GM19455 (cell line): ENCODE measurements at regions not wholly inside any gene's neighbourhood (a gene's known extent, or its start where the extent isn't known, plus 50 kb on each side); places are given as distances from the start of the nearest gene placed in this dataset.

Source experiments
- ATAC-seq: cut with Tn5 transposase; IDR thresholded peaks from one replicate; pipeline ENCODE4 v1.9.1; 2021; ENCODE audit not compliant: unreplicated experiment

DNA sequence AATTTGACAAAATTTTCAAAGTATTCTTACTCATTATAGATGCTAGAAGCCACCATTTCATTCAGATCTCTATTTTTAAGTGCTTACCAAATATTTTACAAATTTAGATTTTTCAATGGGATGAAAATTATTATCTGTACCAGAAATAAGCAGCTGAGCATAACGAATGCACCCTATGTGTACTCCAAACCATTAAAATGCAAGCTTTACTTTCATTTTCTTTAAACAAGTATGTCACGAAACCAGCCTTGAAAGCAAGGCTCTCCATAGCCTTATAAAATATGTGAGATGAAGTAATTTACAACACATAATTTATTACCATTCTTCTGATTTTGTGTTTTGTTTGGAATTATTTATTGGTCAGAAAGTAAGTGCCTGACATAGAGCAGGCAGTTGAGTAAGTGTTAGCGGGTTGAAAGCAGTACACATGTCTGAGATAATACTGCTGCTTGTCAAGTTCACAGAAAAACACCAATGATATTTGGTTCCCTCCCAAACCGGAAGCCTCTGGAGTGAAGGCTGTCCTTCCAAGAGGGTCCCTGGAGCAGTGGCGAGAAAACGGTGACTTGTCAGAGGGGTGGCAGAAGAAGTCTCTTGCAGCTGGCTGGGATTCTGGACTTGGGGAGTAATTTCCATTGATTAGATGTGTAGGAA, 322.7 kb upstream of the PFKP start:
- no peak for ATAC-seq

GRCh38 chr10:2734603-2735002, 332.7 kb upstream of the PFKP start:
- ATAC-seq = no peak

DNA sequence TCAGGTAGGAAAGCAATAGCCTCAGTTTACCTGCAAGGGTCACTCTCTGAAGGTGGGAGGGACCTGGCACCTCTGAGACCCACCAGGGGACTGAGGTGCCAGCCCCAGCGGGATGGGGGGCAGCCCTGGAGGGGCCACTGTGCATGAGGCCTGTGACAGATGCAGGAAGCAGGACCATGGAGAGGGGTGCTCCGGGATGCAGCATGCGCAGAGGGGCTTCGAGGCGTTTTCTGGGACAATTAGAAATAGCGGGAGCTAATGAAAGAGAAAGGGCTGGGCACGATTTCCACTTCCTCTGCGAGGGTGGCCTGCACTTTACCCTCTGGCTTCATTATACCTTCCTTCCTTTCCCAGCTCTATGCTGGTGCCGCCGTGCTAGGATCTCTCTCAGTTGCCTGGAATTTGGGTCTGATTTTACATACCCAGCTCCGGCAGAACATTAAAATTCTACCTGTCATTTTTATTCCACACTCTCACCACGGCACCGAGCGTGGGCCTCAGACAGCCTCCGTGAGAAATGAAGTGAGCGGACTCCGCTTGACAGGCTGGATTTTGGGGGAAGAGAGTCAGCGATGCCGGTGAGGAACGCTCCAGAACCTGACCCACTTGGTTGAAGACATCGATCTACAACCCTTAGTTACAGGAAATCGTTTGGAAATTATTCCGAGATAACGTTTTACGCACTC, 333.9 kb upstream of the PFKP start:
- no peak for ATAC-seq

DNA sequence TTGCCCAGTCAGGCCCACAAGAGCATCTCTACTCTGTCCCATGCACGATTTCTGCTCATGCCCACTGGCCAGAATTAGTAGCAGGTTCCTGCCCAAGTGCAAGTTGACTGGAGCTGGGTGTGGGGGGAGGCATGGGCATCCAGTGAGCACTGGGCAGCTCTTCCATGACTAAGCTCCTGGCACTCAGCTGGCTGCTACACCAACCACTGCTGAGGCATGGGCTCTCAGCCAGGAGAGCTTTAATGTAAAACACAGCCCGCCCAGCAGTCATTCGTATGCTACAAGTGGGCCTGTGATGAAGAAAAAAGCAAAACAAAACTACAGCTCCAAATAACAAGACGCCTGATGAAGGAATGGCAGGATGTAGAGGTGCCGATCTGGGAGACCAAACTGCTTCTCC, 335.4 kb upstream of the PFKP start:
- ATAC-seq = no peak

GRCh38 chr10:2729197-2729596, 338.2 kb upstream of the PFKP start:
- no peak for ATAC-seq

DNA sequence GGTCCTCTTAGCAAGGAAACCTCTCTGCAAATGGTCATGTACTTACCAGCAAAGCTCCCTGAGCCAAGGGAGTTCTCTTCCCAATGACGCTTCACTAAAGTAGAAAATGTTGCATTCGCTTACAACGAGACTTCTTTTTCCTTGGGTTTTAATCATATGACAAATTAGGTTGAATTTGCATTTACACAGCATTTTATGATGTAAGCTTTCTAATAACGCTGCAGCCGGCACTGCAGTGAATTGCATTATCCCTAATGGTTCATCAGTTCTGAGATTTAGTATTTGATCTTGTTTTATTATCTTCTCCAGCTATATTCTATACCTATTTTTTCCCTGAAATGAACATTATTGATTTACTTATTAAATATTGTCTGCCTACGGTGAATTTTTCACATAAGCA, 339.3 kb upstream of the PFKP start:
- ATAC-seq = no peak

DNA sequence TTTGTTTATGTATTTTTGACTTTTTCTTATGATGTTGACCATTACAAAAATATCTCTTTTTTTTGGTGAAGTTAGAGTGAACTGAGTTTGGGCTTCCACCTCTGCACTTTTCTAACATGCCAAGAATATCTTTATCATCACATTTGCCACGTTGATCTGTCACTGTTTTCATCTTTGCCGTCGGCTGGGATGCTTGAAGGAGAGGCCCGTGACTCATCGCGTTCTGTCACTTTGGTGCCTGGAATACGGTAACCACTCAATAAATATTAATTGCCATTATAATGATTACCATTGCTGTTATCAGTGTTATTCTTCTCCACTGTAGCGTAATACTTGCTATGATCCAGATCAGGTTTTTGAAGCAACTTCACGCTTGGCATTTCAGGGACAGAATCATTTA, 350.8 kb upstream of the PFKP start:
- ATAC-seq = no peak

GRCh38 chr10:2714597-2714996, 352.8 kb upstream of the PFKP start:
- no peak for ATAC-seq

GRCh38 chr10:2703953-2704352, 363.4 kb upstream of the PFKP start:
- no peak for ATAC-seq

DNA sequence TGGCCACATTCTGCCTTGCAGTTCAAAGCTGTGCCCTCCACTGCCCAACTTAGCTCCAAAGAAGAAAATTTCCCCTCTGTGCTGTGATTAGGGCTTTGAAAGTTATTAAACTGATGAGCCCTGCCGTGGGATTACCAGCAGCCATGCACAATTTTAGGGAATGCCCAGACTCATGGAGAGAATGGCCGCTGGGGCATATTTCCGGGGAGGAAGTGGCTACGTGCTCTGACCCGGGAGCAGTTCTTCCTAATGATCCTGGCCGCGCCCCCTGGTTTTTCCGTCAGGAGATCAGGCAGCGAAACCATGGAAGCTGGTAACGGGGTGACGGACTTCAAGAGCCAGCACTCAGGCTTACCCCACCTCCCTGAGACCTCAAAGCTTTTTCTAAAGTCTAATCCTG, 365.5 kb upstream of the PFKP start:
- ATAC-seq = no peak

DNA sequence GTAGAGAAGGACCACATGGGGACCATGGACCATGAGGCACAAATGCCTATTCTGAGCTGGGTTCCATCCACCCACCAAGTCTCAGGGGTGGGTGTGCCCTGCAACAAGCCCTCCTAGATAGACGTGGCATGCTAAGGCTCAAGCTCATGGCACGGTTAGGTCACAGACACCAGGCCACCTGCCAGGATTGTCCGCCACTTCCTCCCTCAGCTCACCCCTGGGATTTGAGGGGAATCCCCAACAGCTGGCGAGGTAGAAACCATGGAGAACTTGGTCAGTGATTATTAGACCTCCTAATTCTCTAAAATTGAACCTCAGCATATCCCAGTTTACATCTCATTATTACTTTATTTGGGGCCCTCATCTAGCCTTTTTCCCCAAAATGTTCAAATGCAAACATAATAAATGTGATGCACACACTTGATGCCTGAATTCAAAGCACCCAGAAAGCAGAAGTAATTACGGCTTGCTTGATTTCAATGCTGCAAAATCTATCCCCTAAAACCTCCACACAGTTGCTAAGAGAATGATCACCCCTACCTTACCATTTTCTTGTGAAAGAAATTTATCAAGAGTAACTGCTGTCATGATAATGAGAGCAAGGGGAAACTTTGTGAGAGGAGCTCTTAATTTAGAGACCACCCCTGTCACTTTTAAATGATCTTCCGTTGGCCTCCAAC, 366.6 kb upstream of the PFKP start:
- ATAC-seq = no peak

- ATAC-seq = no peak
Observed at GRCh38 chr10:2688958-2689357, 378.4 kb upstream of the PFKP start.

DNA sequence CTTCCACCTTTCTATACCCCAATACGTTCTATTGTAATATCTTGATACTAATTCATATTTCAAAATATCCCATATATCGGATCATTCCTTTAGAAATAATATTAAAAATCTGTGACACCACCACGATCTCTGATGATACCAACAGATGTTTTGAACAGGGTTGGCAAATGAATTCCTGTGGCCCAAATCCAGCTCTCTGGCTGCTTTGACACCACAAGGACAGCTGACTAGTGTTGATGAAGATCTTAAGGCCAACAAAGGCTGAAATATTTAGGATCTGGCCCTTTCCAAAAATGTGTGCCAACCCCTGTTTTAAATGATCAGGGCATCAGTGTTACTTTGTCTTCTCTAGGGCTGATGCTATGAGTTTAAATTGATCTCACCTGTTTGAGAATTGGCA, 380.7 kb upstream of the PFKP start:
- ATAC-seq = no peak

- ATAC-seq = no peak
Observed at GRCh38 chr10:2682491-2682890, 384.9 kb upstream of the PFKP start.

GRCh38 chr10:2681891-2682290, 385.5 kb upstream of the PFKP start:
- no peak for ATAC-seq

GRCh38 chr10:2680821-2681220, 386.5 kb upstream of the PFKP start:
- ATAC-seq = no peak

GRCh38 chr10:2679646-2680045, 387.7 kb upstream of the PFKP start:
- no peak for ATAC-seq

GRCh38 chr10:2676455-2676854, 390.9 kb upstream of the PFKP start:
- ATAC-seq = no peak

GRCh38 chr10:2674451-2674850, 392.9 kb upstream of the PFKP start:
- ATAC-seq = no peak

GRCh38 chr10:2670864-2671263, 396.5 kb upstream of the PFKP start:
- ATAC-seq = no peak

DNA sequence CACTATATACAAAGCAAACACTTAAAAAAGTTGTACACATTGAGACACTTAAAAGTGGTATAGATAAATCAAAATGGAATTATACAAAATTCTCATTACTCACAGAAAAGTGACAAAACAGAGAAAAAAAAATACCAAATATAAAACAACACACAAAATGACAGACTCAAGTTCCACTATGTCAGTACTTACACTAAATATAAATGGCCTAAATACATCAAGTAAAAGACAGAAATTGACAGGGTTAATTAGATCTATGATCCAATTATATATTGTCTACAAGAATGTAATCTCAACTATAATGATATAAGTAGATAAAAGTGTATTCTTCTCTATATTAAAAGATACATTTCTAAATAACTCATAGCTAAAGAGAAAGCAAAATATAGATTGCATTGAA, 401.6 kb upstream of the PFKP start:
- ATAC-seq = no peak

- ATAC-seq = no peak
Observed at GRCh38 chr10:2660276-2660675, 407.1 kb upstream of the PFKP start.
